Stimulated activated CD4-positive, alpha-beta T cell treated with anti-CD3 and anti-CD28 coated beads, Interleukin-15, amount 100 ng/mL, for 24 hours (primary cell): ENCODE measurements at regions not wholly inside any gene's neighbourhood (a gene's known extent, or its start where the extent isn't known, plus 50 kb on each side); places are given as distances from the start of the nearest gene placed in this dataset.
"Not testable (repeated sequence)": the region's sequence is repeated elsewhere in the genome, so short reads cannot be mapped to it uniquely, and the experiment has no call there.

Source experiments
- DNase-seq: peaks from one replicate; pipeline ENCODE4 v3.0.0-alpha.2; 2020

GRCh38 chr2:121151311-121152109 lies 133.5 kb downstream of the TFCP2L1 start:
- DNase-seq = no peak

DNA sequence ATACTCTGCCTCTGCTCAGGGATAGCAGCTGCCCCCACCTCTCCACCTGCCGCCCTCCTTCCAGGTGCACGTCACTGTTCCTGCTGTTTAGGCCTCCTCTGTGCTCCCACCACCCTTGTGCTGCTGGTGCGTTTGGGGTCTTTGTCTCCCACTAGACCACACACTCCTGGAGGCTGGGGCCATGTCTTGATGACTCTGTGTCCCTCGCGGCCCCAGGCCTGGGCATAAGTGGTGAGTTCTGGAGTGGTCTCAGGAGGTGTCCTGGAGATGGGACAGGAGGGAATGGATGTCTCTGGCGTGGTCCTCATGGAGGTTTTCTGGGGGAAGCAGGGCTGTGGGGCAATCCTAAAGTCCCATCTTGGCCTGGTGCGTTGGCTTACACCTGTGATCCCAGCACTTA lies 132.1 kb downstream of the TFCP2L1 start:
- DNase-seq = no peak

GRCh38 chr2:121153516-121153915 lies 131.5 kb downstream of the TFCP2L1 start:
- DNase-seq = no peak

- no peak for DNase-seq
Observed at GRCh38 chr2:121155502-121156056, 129.4 kb downstream of the TFCP2L1 start.

DNA sequence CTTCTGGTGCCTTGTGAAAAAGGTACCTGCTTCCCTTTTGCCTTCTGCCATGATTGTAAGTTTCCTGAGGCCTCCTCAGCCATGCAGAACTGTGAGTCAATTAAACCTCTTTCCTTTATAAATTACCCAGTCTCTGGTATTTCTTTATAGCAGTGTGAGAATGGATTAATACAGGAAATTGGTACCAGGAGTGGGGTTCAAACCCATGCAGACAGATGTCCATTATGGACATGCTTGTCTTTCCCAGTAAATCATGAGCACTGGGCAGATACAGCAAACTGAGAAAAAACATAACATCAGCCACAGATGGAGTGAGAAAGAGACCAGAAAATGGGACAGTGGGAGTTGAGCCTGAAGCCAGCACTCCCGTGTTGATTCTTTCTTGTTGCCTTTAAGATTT lies 127.5 kb downstream of the TFCP2L1 start:
- DNase-seq = not testable (repeated sequence)

DNA sequence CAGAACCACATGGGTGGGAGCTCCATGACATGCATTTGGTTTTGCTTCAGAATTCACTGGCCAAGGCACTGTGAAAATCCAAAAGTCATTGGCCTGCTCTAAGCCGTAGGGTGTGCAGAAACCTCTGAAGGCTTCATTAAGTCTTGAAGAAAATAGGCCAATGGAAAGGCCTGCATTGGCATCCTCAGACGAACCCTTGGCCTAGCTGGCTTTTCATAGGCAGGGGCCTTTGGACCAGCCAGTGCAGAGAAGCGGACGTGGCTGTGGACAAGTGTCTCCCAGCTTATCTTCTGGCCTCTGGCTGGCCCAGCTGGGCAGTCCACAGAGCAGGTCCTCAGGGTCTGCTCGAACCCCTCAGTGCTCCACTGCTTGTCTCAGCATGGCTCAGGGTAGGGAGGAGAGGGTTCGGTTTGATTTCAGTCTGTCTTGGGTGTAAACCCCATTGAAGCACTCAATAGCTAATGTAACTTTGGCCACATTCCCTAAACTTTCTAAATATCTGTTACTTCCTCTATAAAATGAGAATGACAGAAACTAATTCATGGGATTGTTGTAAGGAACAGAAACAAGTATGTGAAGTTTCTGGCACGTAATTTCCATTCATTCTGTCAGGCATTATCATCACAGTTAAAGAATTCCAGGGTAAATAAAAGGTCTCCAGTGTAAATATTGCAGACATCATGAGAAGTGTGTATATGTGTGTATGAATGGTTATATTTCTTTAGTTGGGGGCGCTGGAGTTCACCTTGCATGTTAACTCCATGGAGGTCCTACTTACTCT lies 125.5 kb downstream of the TFCP2L1 start:
- DNase-seq = no peak

- DNase-seq = no peak
Observed at GRCh38 chr2:121160366-121160765, 124.6 kb downstream of the TFCP2L1 start.

GRCh38 chr2:121161272-121161671 lies 123.7 kb downstream of the TFCP2L1 start:
- no peak for DNase-seq

DNA sequence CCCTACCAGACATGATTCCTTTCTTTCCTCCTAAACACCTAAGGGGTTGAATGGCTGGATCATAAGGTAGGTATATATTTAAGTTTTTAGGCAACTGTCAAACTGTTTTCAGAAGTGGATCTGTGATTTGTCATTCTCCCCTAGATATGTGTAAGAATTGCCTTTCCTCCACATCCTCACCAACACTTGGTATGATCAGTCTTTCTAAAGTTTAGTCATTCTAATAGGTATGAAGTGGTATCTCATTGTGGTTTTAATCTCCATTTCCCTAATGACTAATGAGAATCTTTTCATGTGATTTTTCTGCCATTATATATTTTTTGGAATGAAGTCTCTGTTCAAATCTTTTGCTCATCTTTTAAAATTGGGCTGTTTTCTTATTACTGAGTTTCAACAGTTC lies 122.1 kb downstream of the TFCP2L1 start:
- no peak for DNase-seq

GRCh38 chr2:121164042-121164441 lies 121.0 kb downstream of the TFCP2L1 start:
- DNase-seq = no peak

GRCh38 chr2:121165038-121165542 lies 119.9 kb downstream of the TFCP2L1 start:
- no peak for DNase-seq
